CD4-positive, alpha-beta T cell (primary cell): ENCODE measurements at regions not wholly inside any gene's neighbourhood (a gene's known extent, or its start where the extent isn't known, plus 50 kb on each side); places are given as distances from the start of the nearest gene placed in this dataset.

Experiments used
- ATAC-seq: fragments of 200-7000 bp; cut with Tn5 transposase; one replicate; pipeline ENCODE4 v1.10.0; 2022; ENCODE audit warnings: mild to moderate bottlenecking; ENCODE audit not compliant: poor library complexity
- CTCF ChIA-PET: fragments of 350-600 bp; sonication (Branson Sonifier 250); formaldehyde crosslinking; loops from one replicate; lab custom pipeline; 2021; ENCODE audit warnings: antibody characterized with exemption, inconsistent platforms; lab: Charles Lee
- POLR2A ChIA-PET: fragments of 350-600 bp; sonication (Branson Sonifier 250); formaldehyde crosslinking; loops from one replicate; lab custom pipeline; 2021; ENCODE audit warnings: antibody characterized with exemption, inconsistent platforms; lab: Charles Lee
- DNase-seq, 14 experiments: peaks; one replicate each; pipeline ENCODE4 v3.0.0-alpha.2; 2013 to 2020; ENCODE audit warnings: mixed read lengths in 2 of 14
- H3K27ac ChIP-seq, 2 donors: one replicate each; pipeline versions ENCODE4 v1.5.1 to v1.7.0; 2013; ENCODE audit warnings: low read length in 2 of 2, low read depth in 1 of 2, mild to moderate bottlenecking in 1 of 2
- H3K27me3 ChIP-seq, 2 experiments: 1 replicate in 1 of 2; 2 replicates in 1 of 2; pipeline versions ENCODE4 v1.6.1 to v1.7.0; 2013; ENCODE audit warnings: low read length in 2 of 2, control low read depth in 1 of 2, mild to moderate bottlenecking in 1 of 2, moderate library complexity in 1 of 2; ENCODE audit not compliant: insufficient read depth in 2 of 2, control insufficient read depth in 1 of 2
- H3K36me3 ChIP-seq: one replicate; pipeline ENCODE4 v1.6.1; 2013; ENCODE audit warnings: low read length, control low read depth; ENCODE audit not compliant: insufficient read depth
- H3K4me1 ChIP-seq: one replicate; pipeline ENCODE4 v1.6.1; 2013; ENCODE audit warnings: low read length, control low read depth; ENCODE audit not compliant: insufficient read depth
- H3K4me3 ChIP-seq: one replicate; pipeline ENCODE4 v1.5.1; 2013; ENCODE audit warnings: mild to moderate bottlenecking, low read length, moderate library complexity
- H3K9me3 ChIP-seq, 2 experiments: 1 replicate in 1 of 2; 2 replicates in 1 of 2; pipeline versions ENCODE4 v1.6.1 to v1.7.0; 2013; ENCODE audit warnings: low read length in 2 of 2, mild to moderate bottlenecking in 2 of 2, control low read depth in 1 of 2, moderate library complexity in 1 of 2; ENCODE audit not compliant: control insufficient read depth in 1 of 2, insufficient read depth in 1 of 2
- H3K27ac Mint-ChIP-seq: one replicate; pipeline ENCODE4 v1.8.0; 2020; ENCODE audit warnings: mixed read lengths
- H3K27me3 Mint-ChIP-seq: one replicate; pipeline ENCODE4 v1.8.0; 2021; ENCODE audit warnings: mixed read lengths
- H3K36me3 Mint-ChIP-seq: one replicate; pipeline ENCODE4 v1.8.0; 2021; ENCODE audit warnings: low read depth, mixed read lengths
- H3K4me1 Mint-ChIP-seq: one replicate; pipeline ENCODE4 v1.8.0; 2021; ENCODE audit warnings: low read depth, mixed read lengths
- H3K4me3 Mint-ChIP-seq: one replicate; pipeline ENCODE4 v1.8.0; 2020; ENCODE audit warnings: mild to moderate bottlenecking, mixed read lengths
- H3K9me3 Mint-ChIP-seq: one replicate; pipeline ENCODE4 v1.8.0; 2020; ENCODE audit warnings: mixed read lengths
- CTCF ChIP-seq: fragments of 200-600 bp; IDR thresholded peaks from one replicate; pipeline ENCODE4 v1.8.0; 2022; ENCODE audit warnings: antibody characterized with exemption, mild to moderate bottlenecking
- intact Hi-C, 2 experiments: fragments of 100-400 bp; cut with DNase I in 1 of 2; cut with micrococcal nuclease in 1 of 2; formaldehyde crosslinking; loops; one replicate each; pipeline versions ENCODE4 v1.15.1 to v1.9.0; 2023 to 2025; cut with DNase I, micrococcal nuclease

GRCh38 chr12:89015419-89015818 is 336.9 kb downstream of the DUSP6 start:
- H3K36me3 Mint-ChIP-seq = no peaks in the 10 kb centered on the region
- H3K27me3 ChIP-seq = no peaks in the 10 kb centered on the region
- H3K9me3 ChIP-seq = no peaks in the 10 kb centered on the region
- no peaks in the 10 kb centered on the region for H3K9me3 Mint-ChIP-seq
- no peak for DNase-seq
- ChIA-PET POLR2A (no interaction called here), CTCF (no interaction called here)
- peaks cover 5% of the 10 kb centered on the region for H3K4me1 ChIP-seq
- H3K27ac ChIP-seq = no peak overlapping the region
- no peak overlapping the region for H3K4me3 Mint-ChIP-seq
- no peaks in the 10 kb centered on the region for H3K36me3 ChIP-seq
- ATAC-seq = no peak
- H3K4me1 Mint-ChIP-seq = no peaks in the 10 kb centered on the region
- peaks cover 6% of the 10 kb centered on the region for H3K27me3 Mint-ChIP-seq
- H3K4me3 ChIP-seq = no peak overlapping the region
- intact Hi-C loops = loop anchor here in 1 of 2 experiments (10.0 kb wide), 2 partner anchors 901 to 1089 kb away; no protein-coding TSS in a partner anchor
- H3K27ac Mint-ChIP-seq = no peak overlapping the region
- no peak for TF ChIP-seq CTCF

GRCh38 chr12:88998421-88998820 is 353.9 kb downstream of the DUSP6 start:
- ATAC-seq (no peak), DNase-seq (no peak)
- intact Hi-C loops = no loop called here
- no peak overlapping the region for H3K27ac Mint-ChIP-seq
- no peaks in the 10 kb centered on the region for H3K4me1 Mint-ChIP-seq
- TF ChIP-seq CTCF = no peak
- Histone ChIP-seq H3K4me1 (no peaks in the 10 kb centered on the region), H3K27me3 (no peaks in the 10 kb centered on the region), H3K9me3 (no peaks in the 10 kb centered on the region), H3K4me3 (no peak overlapping the region), H3K27ac (no peak overlapping the region), H3K36me3 (no peaks in the 10 kb centered on the region)
- no peak overlapping the region for H3K4me3 Mint-ChIP-seq
- POLR2A ChIA-PET = no interaction called here
- H3K36me3 Mint-ChIP-seq = no peaks in the 10 kb centered on the region
- H3K9me3 Mint-ChIP-seq = no peaks in the 10 kb centered on the region
- CTCF ChIA-PET = no interaction called here
- peaks cover 21% of the 10 kb centered on the region for H3K27me3 Mint-ChIP-seq

GRCh38 chr12:88996200-88996788 is 356.0 kb downstream of the DUSP6 start:
- no peaks in the 10 kb centered on the region for H3K9me3 ChIP-seq
- no peaks in the 10 kb centered on the region for H3K36me3 ChIP-seq
- Mint-ChIP-seq H3K4me1 (no peaks in the 10 kb centered on the region), H3K4me3 (no peak overlapping the region), H3K36me3 (no peaks in the 10 kb centered on the region), H3K27ac (no peak overlapping the region), H3K9me3 (no peaks in the 10 kb centered on the region), H3K27me3 (peaks cover 29% of the 10 kb centered on the region)
- ChIA-PET POLR2A (no interaction called here), CTCF (no interaction called here)
- no peaks in the 10 kb centered on the region for H3K27me3 ChIP-seq
- no peak for TF ChIP-seq CTCF
- no peak overlapping the region for H3K4me3 ChIP-seq
- no peaks in the 10 kb centered on the region for H3K4me1 ChIP-seq
- H3K27ac ChIP-seq = no peak overlapping the region
- intact Hi-C loops = no loop called here
- no peak for ATAC-seq
- no peak for DNase-seq
